CD14-positive monocyte (primary cell): ENCODE measurements at regions not wholly inside any gene's neighbourhood (a gene's known extent, or its start where the extent isn't known, plus 50 kb on each side); places are given as distances from the start of the nearest gene placed in this dataset.

Experiments
- DNase-seq, 3 donors: peaks; one replicate each; pipeline ENCODE4 v3.0.0-alpha.2; 2011 to 2022
- H2AFZ ChIP-seq: 2 replicates; pipeline ENCODE4 v1.6.0; 2012; ENCODE audit warnings: mild to moderate bottlenecking, low read depth, low read length, inconsistent platforms; ENCODE audit not compliant: insufficient read depth, poor library complexity, severe bottlenecking
- H3K27ac ChIP-seq, 2 donors: 1 replicate in 1 of 2; 2 replicates in 1 of 2; pipeline ENCODE4 v1.5.1; 2012 to 2013; ENCODE audit warnings: low read length in 2 of 2, control low read depth in 1 of 2, inconsistent platforms in 1 of 2, low read depth in 1 of 2, mild to moderate bottlenecking in 1 of 2
- H3K27me3 ChIP-seq, 2 donors: one replicate each; pipeline versions ENCODE4 v1.6.0 to v1.6.1; 2011 to 2013; ENCODE audit warnings: low read length in 2 of 2; ENCODE audit not compliant: control insufficient read depth in 2 of 2, insufficient read depth in 2 of 2
- H3K36me3 ChIP-seq, 2 donors: replicated peaks in 1 of 2; 1 replicate in 1 of 2; 2 replicates in 1 of 2; pipeline versions ENCODE4 v1.5.1 to v1.6.1; 2012 to 2013; ENCODE audit warnings: low read length in 2 of 2, control low read depth in 1 of 2, inconsistent platforms in 1 of 2, mild to moderate bottlenecking in 1 of 2; ENCODE audit not compliant: insufficient read depth in 2 of 2, control insufficient read depth in 1 of 2
- H3K4me1 ChIP-seq, 2 donors: 1 replicate in 1 of 2; 2 replicates in 1 of 2; pipeline versions ENCODE4 v1.5.1 to v1.6.1; 2012 to 2013; ENCODE audit warnings: low read length in 2 of 2, control low read depth in 1 of 2, inconsistent platforms in 1 of 2, mild to moderate bottlenecking in 1 of 2, moderate library complexity in 1 of 2; ENCODE audit not compliant: insufficient read depth in 2 of 2, control insufficient read depth in 1 of 2
- H3K4me2 ChIP-seq: replicated peaks from 2 replicates; pipeline ENCODE3; 2012; ENCODE audit warnings: low read length, moderate library complexity, mild to moderate bottlenecking; ENCODE audit not compliant: poor library complexity, severe bottlenecking; ENCODE audit errors: extremely low read depth
- H3K4me3 ChIP-seq, 3 experiments: fragments of 200-600 bp in 1 of 3; sonication (generic) in 1 of 3; replicated peaks in 1 of 3; 1 replicate in 2 of 3; 2 replicates in 1 of 3; pipeline ENCODE4 v1.5.1; 2011 to 2013; ENCODE audit warnings: low read length in 3 of 3, mild to moderate bottlenecking in 3 of 3, control low read depth in 2 of 3, low read depth in 2 of 3, inconsistent platforms in 1 of 3, moderate library complexity in 1 of 3
- H3K79me2 ChIP-seq: 2 replicates; pipeline ENCODE4 v1.6.0; 2012; ENCODE audit warnings: mild to moderate bottlenecking, control low read depth, inconsistent platforms, low read length, moderate library complexity; ENCODE audit not compliant: insufficient read depth
- H3K9ac ChIP-seq: 2 replicates; pipeline ENCODE4 v1.6.0; 2017; ENCODE audit warnings: low read length, mild to moderate bottlenecking; ENCODE audit not compliant: insufficient read depth, poor library complexity, severe bottlenecking
- H3K9me3 ChIP-seq, 2 donors: replicated peaks in 1 of 2; 1 replicate in 1 of 2; 2 replicates in 1 of 2; pipeline versions ENCODE4 v1.5.1 to v1.6.1; 2012 to 2013; ENCODE audit warnings: low read length in 2 of 2, control low read depth in 1 of 2; ENCODE audit not compliant: control insufficient read depth in 1 of 2, insufficient read depth in 1 of 2
- H4K20me1 ChIP-seq: 2 replicates; pipeline ENCODE4 v1.6.0; 2012; ENCODE audit warnings: mild to moderate bottlenecking, low read length, control low read depth, moderate library complexity; ENCODE audit not compliant: insufficient read depth
- H3K27ac Mint-ChIP-seq, 7 donors: one replicate each; pipeline ENCODE4 v1.8.0; 2020; ENCODE audit warnings: mild to moderate bottlenecking in 7 of 7, mixed read lengths in 7 of 7, moderate library complexity in 6 of 7, inconsistent platforms in 2 of 7
- H3K27me3 Mint-ChIP-seq, 3 donors: one replicate each; pipeline ENCODE4 v1.8.0; 2021 to 2022; ENCODE audit warnings: low read depth in 3 of 3, mild to moderate bottlenecking in 3 of 3, mixed read lengths in 3 of 3, moderate library complexity in 3 of 3, inconsistent platforms in 1 of 3
- H3K36me3 Mint-ChIP-seq, 2 donors: one replicate each; pipeline ENCODE4 v1.8.0; 2020; ENCODE audit warnings: mixed read lengths in 2 of 2, inconsistent platforms in 1 of 2, mild to moderate bottlenecking in 1 of 2
- H3K4me1 Mint-ChIP-seq: one replicate; pipeline ENCODE4 v1.8.0; 2020; ENCODE audit warnings: mild to moderate bottlenecking, mixed read lengths
- H3K4me3 Mint-ChIP-seq, 2 donors: one replicate each; pipeline ENCODE4 v1.8.0; 2020; ENCODE audit warnings: mild to moderate bottlenecking in 2 of 2, mixed read lengths in 2 of 2, moderate library complexity in 1 of 2
- H3K9me3 Mint-ChIP-seq, 7 donors: one replicate each; pipeline ENCODE4 v1.8.0; 2020 to 2022; ENCODE audit warnings: mixed read lengths in 7 of 7, mild to moderate bottlenecking in 6 of 7, moderate library complexity in 6 of 7, inconsistent platforms in 2 of 7
- CTCF ChIP-seq: fragments of 200-600 bp; IDR thresholded peaks from one replicate; pipeline ENCODE4 v1.8.0; 2022; ENCODE audit warnings: antibody characterized with exemption, mild to moderate bottlenecking
- WGBS: methylation state at CpG from one replicate; pipeline ENCODE4 v1.1.5; 2013; ENCODE audit warnings: missing lambda C conversion rate; ENCODE audit not compliant: insufficient coverage; 5-methylcytosine and 5-hydroxymethylcytosine counted together
- intact Hi-C, 2 donors: fragments of 100-400 bp; cut with micrococcal nuclease; formaldehyde crosslinking; loops; one replicate each; pipeline versions ENCODE4 v1.15.0 to v1.15.1; 2023

GRCh38 chr9:28938981-28939380, 1365.7 kb upstream of the C9orf72 start:
- Histone ChIP-seq H3K27me3 (no peaks in the 10 kb centered on the region), H3K9me3 (no peaks in the 10 kb centered on the region), H3K36me3 (no peaks in the 10 kb centered on the region), H3K4me3 (no peak overlapping the region), H4K20me1 (no peaks in the 10 kb centered on the region), H3K9ac (no peak overlapping the region), H3K79me2 (no peaks in the 10 kb centered on the region), H3K4me1 (no peaks in the 10 kb centered on the region), H3K4me2 (no peak overlapping the region), H2AFZ (no peak overlapping the region), H3K27ac (no peak overlapping the region)
- H3K9me3 Mint-ChIP-seq: peaks cover 0 to 4% (median 0%) of the 10 kb centered on the region in 7 donors
- peaks cover 0 to 1% (median 0%) of the 10 kb centered on the region in 3 donors for H3K27me3 Mint-ChIP-seq
- no peaks in the 10 kb centered on the region for H3K4me1 Mint-ChIP-seq
- no peaks in the 10 kb centered on the region for H3K36me3 Mint-ChIP-seq
- H3K4me3 Mint-ChIP-seq: no peak overlapping the region
- no peak for DNase-seq
- intact Hi-C loops: no loop called here
- H3K27ac Mint-ChIP-seq: no peak overlapping the region
- 67% methylated on average over 1 of the region's 3 CpGs for WGBS
- TF ChIP-seq CTCF: no peak

GRCh38 chr9:28941856-28942255, 1368.6 kb upstream of the C9orf72 start:
- no peak overlapping the region for H2AFZ ChIP-seq
- H3K4me1 Mint-ChIP-seq: no peaks in the 10 kb centered on the region
- no peak for TF ChIP-seq CTCF
- H3K36me3 Mint-ChIP-seq: no peaks in the 10 kb centered on the region
- H4K20me1 ChIP-seq: no peaks in the 10 kb centered on the region
- DNase-seq: no peak
- no peak overlapping the region for H3K9ac ChIP-seq
- no peak overlapping the region for H3K27ac Mint-ChIP-seq
- no peaks in the 10 kb centered on the region for H3K36me3 ChIP-seq
- peaks cover 0 to 7% (median 2%) of the 10 kb centered on the region in 7 donors for H3K9me3 Mint-ChIP-seq
- intact Hi-C loops: no loop called here
- no peaks in the 10 kb centered on the region for H3K79me2 ChIP-seq
- H3K4me1 ChIP-seq: no peaks in the 10 kb centered on the region
- no peak overlapping the region for H3K27ac ChIP-seq
- no peaks in the 10 kb centered on the region for H3K9me3 ChIP-seq
- H3K4me3 Mint-ChIP-seq: no peak overlapping the region
- no peak overlapping the region for H3K4me3 ChIP-seq
- no peak overlapping the region for H3K4me2 ChIP-seq
- WGBS: no CpG with 5 or more reads among the region's 2 CpGs
- H3K27me3 ChIP-seq: no peaks in the 10 kb centered on the region
- H3K27me3 Mint-ChIP-seq: peaks cover 0 to 1% (median 0%) of the 10 kb centered on the region in 3 donors
